Frontal cortex (tissue), 3 donors: ENCODE measurements at regions not wholly inside any gene's neighbourhood (a gene's known extent, or its start where the extent isn't known, plus 50 kb on each side); places are given as distances from the start of the nearest gene placed in this dataset.

Experiments
- DNase-seq, 2 donors: peaks; one replicate each; pipeline ENCODE4 v3.0.0; 2012; ENCODE audit warnings: low spot score in 2 of 2
- FAIRE-seq: peaks from 2 replicates; lab custom pipeline; 2012; peaks lifted over from hg19 to GRCh38; lab: Jason Lieb, UNC
- donor health status: control.
- donor health status: control.
- donor health status: control.

GRCh38 chr2:120785228-120785966 lies 49.7 kb downstream of the GLI2 start:
- FAIRE-seq (no peak), DNase-seq (no peak)

GRCh38 chr2:120786038-120786960 lies 50.6 kb downstream of the GLI2 start:
- DNase-seq (no peak), FAIRE-seq (no peak)

- no peak for FAIRE-seq
Measured at GRCh38 chr2:120787111-120787821, 51.6 kb downstream of the GLI2 start.

GRCh38 chr2:120787822-120788700 lies 52.4 kb downstream of the GLI2 start:
- DNase-seq = no peak

More at GRCh38 chr2:120787111-120787821, 51.6 kb downstream of the GLI2 start:
- DNase-seq = no peak

GRCh38 chr2:120791243-120791961 lies 55.7 kb downstream of the GLI2 start:
- DNase-seq = no peak
- FAIRE-seq = no peak

More at GRCh38 chr2:120787822-120788700, 52.4 kb downstream of the GLI2 start:
- FAIRE-seq = no peak

- FAIRE-seq (no peak), DNase-seq (no peak)
Measured at GRCh38 chr2:120791962-120792297, 56.3 kb downstream of the GLI2 start.

- no peak for DNase-seq
- no peak for FAIRE-seq
Measured at GRCh38 chr2:120793682-120794403, 58.2 kb downstream of the GLI2 start.

- FAIRE-seq (no peak), DNase-seq (no peak)
Measured at GRCh38 chr2:120794716-120795115, 59.0 kb downstream of the GLI2 start.

GRCh38 chr2:120796094-120796493 lies 60.4 kb downstream of the GLI2 start:
- no peak for FAIRE-seq
- no peak for DNase-seq

- no peak for DNase-seq
- no peak for FAIRE-seq
Measured at GRCh38 chr2:120797421-120798221, 62.0 kb downstream of the GLI2 start.

- FAIRE-seq = no peak
- DNase-seq = no peak
Measured at GRCh38 chr2:120798567-120799247, 63.0 kb downstream of the GLI2 start.

GRCh38 chr2:120802158-120802557 lies 66.5 kb downstream of the GLI2 start:
- no peak for FAIRE-seq

GRCh38 chr2:120802867-120803484 lies 67.3 kb downstream of the GLI2 start:
- FAIRE-seq = no peak

More at GRCh38 chr2:120802158-120802557, 66.5 kb downstream of the GLI2 start:
- no peak for DNase-seq

GRCh38 chr2:120803764-120804335 lies 68.2 kb downstream of the GLI2 start:
- DNase-seq = no peak
- FAIRE-seq = no peak

More at GRCh38 chr2:120802867-120803484, 67.3 kb downstream of the GLI2 start:
- no peak for DNase-seq

- no peak for DNase-seq
- no peak for FAIRE-seq
Measured at GRCh38 chr2:120804459-120804858, 68.8 kb downstream of the GLI2 start.

GRCh38 chr2:120805011-120805410 lies 69.3 kb downstream of the GLI2 start:
- FAIRE-seq (no peak), DNase-seq (no peak)
